K562 (cell line): ENCODE measurements at regions not wholly inside any gene's neighbourhood (a gene's known extent, or its start where the extent isn't known, plus 50 kb on each side); places are given as distances from the start of the nearest gene placed in this dataset.

Experiments used
- CHD1 ChIP-seq: fragments of 200-600 bp; sonication (generic); IDR thresholded peaks from one replicate; pipeline ENCODE4 v1.6.1; 2012; ENCODE audit warnings: mild to moderate bottlenecking, moderate library complexity, low read length, inconsistent platforms
- EP300 ChIP-seq: IDR thresholded peaks from 2 replicates; pipeline ENCODE4 v1.6.1; 2012; ENCODE audit warnings: low read length, improper control_type of control experiment
- GABPB1 ChIP-seq: sonication (generic); formaldehyde crosslinking; IDR thresholded peaks from 2 replicates; pipeline ENCODE4 v1.8.0; 2022; ENCODE audit warnings: mild to moderate bottlenecking, missing genetic modification reagents
- IRF1 ChIP-seq: sonication (generic); formaldehyde crosslinking; IDR thresholded peaks from 2 replicates; pipeline ENCODE4 v1.8.0; 2022; ENCODE audit warnings: missing genetic modification reagents, mild to moderate bottlenecking, borderline replicate concordance
- KLF1 ChIP-seq: fragments of 450-650 bp; IDR thresholded peaks from 2 replicates; pipeline ENCODE4 v1.6.1; 2016; ENCODE audit warnings: missing genetic modification characterization, missing compliant biosample characterization
- MAX ChIP-seq: sonication (generic); formaldehyde crosslinking; IDR thresholded peaks from 2 replicates; pipeline ENCODE4 v1.9.0; 2022; ENCODE audit warnings: mild to moderate bottlenecking, missing genetic modification reagents
- NR4A1 ChIP-seq, 2 experiments: fragments of 250-450 bp in 1 of 2; fragments of 450-650 bp in 1 of 2; sonication (Bioruptor Pico) in 1 of 2; IDR thresholded peaks; 2 replicates each; pipeline versions ENCODE4 v1.4.0 to v1.6.1; 2016 to 2020; ENCODE audit warnings: mild to moderate bottlenecking in 2 of 2, missing compliant biosample characterization in 1 of 2, missing genetic modification characterization in 1 of 2, moderate library complexity in 1 of 2
- POLR2A ChIP-seq: fragments of 450-650 bp; conservative IDR thresholded peaks from 2 replicates; pipeline ENCODE4 v1.6.1; 2016
- SRF ChIP-seq, 2 experiments: fragments of 250-450, 450-650 bp in 1 of 2; sonication (Bioruptor Pico) in 1 of 2; sonication (generic) in 1 of 2; formaldehyde crosslinking; IDR thresholded peaks; 2 replicates each; pipeline versions ENCODE4 v1.5.0 to v1.5.1; 2020 to 2022; ENCODE audit warnings: mild to moderate bottlenecking in 1 of 2, missing genetic modification reagents in 1 of 2
- TAF1 ChIP-seq: IDR thresholded peaks from 2 replicates; pipeline ENCODE4 v1.6.1; 2011; ENCODE audit warnings: mild to moderate bottlenecking, low read length, moderate library complexity; ENCODE audit not compliant: insufficient read depth, control insufficient read depth, severe bottlenecking; ENCODE audit errors: extremely low read depth
- TBP ChIP-seq: optimal IDR thresholded peaks from 2 replicates; pipeline ENCODE3; 2011; ENCODE audit warnings: low read depth, low read length, improper control_type of control experiment
- TF ChIP-seq, protein P1 (sequence below), 3 experiments: IDR thresholded peaks in 2 of 3; conservative IDR thresholded peaks in 1 of 3; 2 replicates each; pipeline ENCODE4 v1.5.1; 2011 to 2012; ENCODE audit warnings: low read length in 3 of 3, mild to moderate bottlenecking in 3 of 3, control low read depth in 2 of 3, improper control_type of control experiment in 1 of 3, inconsistent platforms in 1 of 3, low read depth in 1 of 3, mixed read lengths in 1 of 3, moderate library complexity in 1 of 3; ENCODE audit not compliant: insufficient read depth in 2 of 3

DNA sequence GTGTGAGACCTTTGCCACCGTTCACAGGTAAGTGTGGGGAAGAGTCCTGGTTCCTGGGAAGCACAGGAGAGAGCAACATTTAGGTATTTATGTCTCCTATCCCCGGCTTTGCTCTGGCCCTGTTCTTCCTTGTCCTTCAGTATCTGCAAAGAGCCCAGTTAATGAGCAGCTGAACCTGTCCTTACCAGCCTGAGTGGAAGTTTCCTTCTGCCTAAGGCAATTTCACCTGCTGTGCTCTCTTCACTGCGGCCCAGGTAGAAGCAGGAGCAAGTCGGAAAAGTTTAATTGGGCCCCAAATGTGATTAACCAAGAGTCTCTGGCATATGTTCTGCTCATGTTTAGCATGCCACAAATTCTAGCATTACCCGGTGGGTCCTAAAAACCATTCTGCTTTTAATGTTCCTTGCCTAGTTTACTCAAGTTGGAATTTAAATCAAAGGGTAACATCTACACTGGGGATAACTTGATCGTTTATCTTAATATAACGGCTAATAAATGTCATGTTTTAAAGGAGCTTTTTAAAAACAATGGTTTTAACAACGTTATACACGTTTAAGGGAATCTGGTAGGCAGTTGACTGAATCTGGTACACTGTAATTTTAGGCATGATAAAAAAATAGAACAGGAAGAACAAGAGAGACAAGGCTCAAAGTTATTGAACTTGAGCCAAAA is 817.1 kb downstream of the TYW1 start:
- TF ChIP-seq POLR2A (no peak), IRF1 (CRISPR knock-in tag) (no peak), SRF (CRISPR knock-in tag; IDR thresholded peaks at IDR 0.05) (no peak), TBP (no peak), EP300 (no peak), CHD1 (no peak), NR4A1 (CRISPR knock-in tag; IDR thresholded peaks at IDR 0.05) (no peak), NR4A1 (tag; IDR thresholded peaks at IDR 0.05) (no peak), TAF1 (no peak), GABPB1 (CRISPR knock-in tag) (no peak), KLF1 (tag) (no peak), MAX (CRISPR knock-in tag) (no peak)
- TF ChIP-seq, protein P1, sequence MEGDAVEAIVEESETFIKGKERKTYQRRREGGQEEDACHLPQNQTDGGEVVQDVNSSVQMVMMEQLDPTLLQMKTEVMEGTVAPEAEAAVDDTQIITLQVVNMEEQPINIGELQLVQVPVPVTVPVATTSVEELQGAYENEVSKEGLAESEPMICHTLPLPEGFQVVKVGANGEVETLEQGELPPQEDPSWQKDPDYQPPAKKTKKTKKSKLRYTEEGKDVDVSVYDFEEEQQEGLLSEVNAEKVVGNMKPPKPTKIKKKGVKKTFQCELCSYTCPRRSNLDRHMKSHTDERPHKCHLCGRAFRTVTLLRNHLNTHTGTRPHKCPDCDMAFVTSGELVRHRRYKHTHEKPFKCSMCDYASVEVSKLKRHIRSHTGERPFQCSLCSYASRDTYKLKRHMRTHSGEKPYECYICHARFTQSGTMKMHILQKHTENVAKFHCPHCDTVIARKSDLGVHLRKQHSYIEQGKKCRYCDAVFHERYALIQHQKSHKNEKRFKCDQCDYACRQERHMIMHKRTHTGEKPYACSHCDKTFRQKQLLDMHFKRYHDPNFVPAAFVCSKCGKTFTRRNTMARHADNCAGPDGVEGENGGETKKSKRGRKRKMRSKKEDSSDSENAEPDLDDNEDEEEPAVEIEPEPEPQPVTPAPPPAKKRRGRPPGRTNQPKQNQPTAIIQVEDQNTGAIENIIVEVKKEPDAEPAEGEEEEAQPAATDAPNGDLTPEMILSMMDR (IDR thresholded peaks at IDR 0.05 in 2 of 3, conservative IDR thresholded peaks at IDR 0.05 in 1 of 3; ENCODE audit: insufficient read depth in 2 of 3, low read depth in 1 of 3, low read length in 3 of 3): no peak
